WTC11 (cell line): ENCODE measurements at regions not wholly inside any gene's neighbourhood (a gene's known extent, or its start where the extent isn't known, plus 50 kb on each side); places are given as distances from the start of the nearest gene placed in this dataset.
"Not testable (repeated sequence)": the region's sequence is repeated elsewhere in the genome, so short reads cannot be mapped to it uniquely, and the experiment has no call there.

ENCODE experiments used
- ATAC-seq: fragments of 200-7000 bp; cut with Tn5 transposase; 2 replicates; pipeline ENCODE4 v1.10.0; 2021; ENCODE audit warnings: mild to moderate bottlenecking, moderate library complexity
- CTCF ChIA-PET: fragments of 300-600 bp; sonication (Branson Sonifier 250); formaldehyde crosslinking; loops from one replicate; lab custom pipeline; 2021; ENCODE audit warnings: antibody characterized with exemption; lab: Charles Lee
- POLR2A ChIA-PET: fragments of 350-600 bp; sonication (Branson Sonifier 250); formaldehyde crosslinking; loops from one replicate; lab custom pipeline; 2021; ENCODE audit warnings: antibody characterized with exemption; lab: Charles Lee
- DNase-seq: peaks from one replicate; pipeline ENCODE4 v3.0.0; 2021; ENCODE audit warnings: low spot score
- H3K27ac Mint-ChIP-seq: 2 replicates; pipeline ENCODE4 v1.8.0; 2021; ENCODE audit warnings: mixed read lengths
- H3K27me3 Mint-ChIP-seq: 2 replicates; pipeline ENCODE4 v1.8.0; 2021; ENCODE audit warnings: low read depth, mild to moderate bottlenecking, moderate library complexity, mixed read lengths
- H3K36me3 Mint-ChIP-seq: 2 replicates; pipeline ENCODE4 v1.8.0; 2021; ENCODE audit warnings: mixed read lengths
- H3K4me1 Mint-ChIP-seq: 2 replicates; pipeline ENCODE4 v1.8.0; 2022; ENCODE audit warnings: mixed read lengths
- H3K4me3 Mint-ChIP-seq: 2 replicates; pipeline ENCODE4 v1.8.0; 2021; ENCODE audit warnings: mild to moderate bottlenecking, moderate library complexity, mixed read lengths
- H3K9me3 Mint-ChIP-seq: 2 replicates; pipeline ENCODE4 v1.8.0; 2021; ENCODE audit warnings: mixed read lengths
- ATF6 ChIP-seq: sonication (generic); formaldehyde crosslinking; IDR thresholded peaks from 2 replicates; pipeline ENCODE4 v1.8.1; 2023; ENCODE audit warnings: mild to moderate bottlenecking, missing genetic modification reagents
- CREB1 ChIP-seq: sonication (generic); formaldehyde crosslinking; IDR thresholded peaks from 2 replicates; pipeline ENCODE4 v1.8.0; 2023; ENCODE audit warnings: mild to moderate bottlenecking, missing genetic modification reagents
- E2F5 ChIP-seq: sonication (generic); formaldehyde crosslinking; IDR thresholded peaks from 2 replicates; pipeline ENCODE4 v1.8.1; 2022; ENCODE audit warnings: mild to moderate bottlenecking, moderate library complexity, missing genetic modification reagents
- ERG ChIP-seq: fragments of 250-450 bp; sonication (Bioruptor Pico); IDR thresholded peaks from 2 replicates; pipeline ENCODE4 v1.8.0; 2021; ENCODE audit warnings: mild to moderate bottlenecking
- GTF2I ChIP-seq: fragments of 250-450 bp; sonication (Bioruptor Pico); conservative IDR thresholded peaks from 2 replicates; pipeline ENCODE4 v1.4.0; 2021; ENCODE audit warnings: mild to moderate bottlenecking
- KAT7 ChIP-seq: sonication (generic); formaldehyde crosslinking; IDR thresholded peaks from 2 replicates; pipeline ENCODE4 v1.8.1; 2023; ENCODE audit warnings: missing genetic modification reagents, mild to moderate bottlenecking, borderline replicate concordance
- MXD4 ChIP-seq: fragments of 250-450 bp; sonication (Bioruptor Pico); IDR thresholded peaks from 2 replicates; pipeline ENCODE4 v1.8.0; 2021; ENCODE audit warnings: mild to moderate bottlenecking, moderate library complexity, borderline replicate concordance
- NFE2L1 ChIP-seq: sonication (generic); formaldehyde crosslinking; IDR thresholded peaks from 2 replicates; pipeline ENCODE4 v1.8.1; 2023; ENCODE audit warnings: missing genetic modification reagents
- OVOL2 ChIP-seq: fragments of 250-450 bp; sonication (Bioruptor Pico); IDR thresholded peaks from 2 replicates; pipeline ENCODE4 v1.9.0; 2021; ENCODE audit warnings: mild to moderate bottlenecking, borderline replicate concordance
- RELA ChIP-seq: sonication (generic); formaldehyde crosslinking; IDR thresholded peaks from 2 replicates; pipeline ENCODE4 v1.8.1; 2022; ENCODE audit warnings: missing genetic modification reagents, mild to moderate bottlenecking, borderline replicate concordance
- SP1 ChIP-seq: sonication (generic); formaldehyde crosslinking; conservative IDR thresholded peaks from 2 replicates; pipeline ENCODE4 v1.8.1; 2022; ENCODE audit warnings: missing genetic modification reagents
- TEAD4 ChIP-seq: sonication (generic); formaldehyde crosslinking; IDR thresholded peaks from 2 replicates; pipeline ENCODE4 v1.8.0; 2022; ENCODE audit warnings: mild to moderate bottlenecking, missing genetic modification reagents
- ZBTB21 ChIP-seq: sonication (generic); formaldehyde crosslinking; IDR thresholded peaks from 2 replicates; pipeline ENCODE4 v1.8.1; 2023; ENCODE audit warnings: mild to moderate bottlenecking, missing genetic modification reagents, borderline replicate concordance
- ZNF138 ChIP-seq: sonication (generic); formaldehyde crosslinking; conservative IDR thresholded peaks from 2 replicates; pipeline ENCODE4 v1.8.1; 2022; ENCODE audit warnings: mild to moderate bottlenecking, moderate library complexity, missing genetic modification reagents
- ZNF232 ChIP-seq: sonication (generic); formaldehyde crosslinking; IDR thresholded peaks from 2 replicates; pipeline ENCODE4 v1.8.0; 2022; ENCODE audit warnings: mild to moderate bottlenecking, missing genetic modification reagents
- TF ChIP-seq, protein P1 (sequence below): fragments of 200-600 bp; IDR thresholded peaks from 2 replicates; pipeline ENCODE4 v1.8.0; 2022; ENCODE audit warnings: antibody characterized with exemption
- TF ChIP-seq, protein P2 (sequence below): sonication (generic); formaldehyde crosslinking; IDR thresholded peaks from 2 replicates; pipeline ENCODE4 v1.8.0; 2022; ENCODE audit warnings: mild to moderate bottlenecking, missing genetic modification reagents

DNA sequence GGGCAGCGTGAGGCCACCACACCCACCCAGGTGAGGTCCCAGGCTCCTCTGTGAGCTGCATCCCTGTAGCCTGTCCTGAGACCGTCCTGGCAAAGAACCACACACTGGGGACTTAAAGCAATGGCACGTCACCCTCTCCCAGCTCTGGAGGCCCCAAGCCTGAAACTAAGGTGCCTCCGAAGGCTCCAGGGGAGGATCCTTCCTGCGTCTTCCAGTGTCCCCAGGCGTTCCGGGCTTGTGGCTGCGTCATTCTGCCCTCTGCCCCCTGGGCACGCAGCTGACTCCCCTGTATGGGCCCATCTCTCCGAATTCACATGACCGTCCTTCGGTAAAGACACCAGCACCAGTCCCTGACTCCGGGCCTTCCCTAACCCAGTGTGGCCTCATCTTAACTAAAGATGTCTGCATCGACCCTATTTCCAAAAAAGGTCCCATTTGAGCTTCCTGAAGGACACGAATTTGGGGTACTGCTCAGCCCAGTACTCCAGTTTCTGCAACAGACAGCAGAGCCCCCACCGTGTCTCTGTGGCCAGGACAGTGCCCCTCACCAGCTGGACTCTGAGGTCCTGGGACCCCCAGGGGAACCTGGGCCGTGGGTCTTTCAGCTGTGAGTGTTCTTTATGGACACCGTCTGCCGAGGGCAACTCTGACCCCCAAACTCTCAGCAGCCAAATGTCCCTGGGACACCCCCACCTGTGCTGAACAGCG lies 75.2 kb upstream of the CTDP1 start:
- DNase-seq (no peak), ATAC-seq (no peak)
- H3K9me3 Mint-ChIP-seq, result no peaks in the 10 kb centered on the region
- CTCF ChIA-PET, result interaction anchor here (1.1 kb wide), 1 partner anchor 18 kb away, joined by 4 read pairs; no protein-coding TSS in a partner anchor
- H3K27me3 Mint-ChIP-seq, result peaks cover 2% of the 10 kb centered on the region; the same call in 1 of the 2 replicates
- peaks cover 11% of the 10 kb centered on the region for H3K4me1 Mint-ChIP-seq
- no peak for TF ChIP-seq CREB1 (CRISPR knock-in tag)
- TF ChIP-seq TEAD4 (CRISPR knock-in tag), result no peak
- TF ChIP-seq E2F5 (CRISPR knock-in tag), result no peak
- TF ChIP-seq SP1 (CRISPR knock-in tag), result no peak
- TF ChIP-seq, all 79 proteins: peak for 0
- H3K27ac Mint-ChIP-seq, result no peak overlapping the region
- H3K4me3 Mint-ChIP-seq, result no peak overlapping the region
- POLR2A ChIA-PET, result no interaction called here
- H3K36me3 Mint-ChIP-seq, result no peaks in the 10 kb centered on the region

GRCh38 chr18:79604913-79605880 lies 74.4 kb upstream of the CTDP1 start:
- DNase-seq (no peak), ATAC-seq (no peak)
- POLR2A ChIA-PET, result no interaction called here
- Mint-ChIP-seq H3K9me3 (no peaks in the 10 kb centered on the region), H3K27ac (peak overlapping the region; percentile 49; the same call in 1 of the 2 replicates), H3K27me3 (peaks cover 2% of the 10 kb centered on the region; the same call in 1 of the 2 replicates), H3K4me1 (peaks cover 11% of the 10 kb centered on the region), H3K36me3 (no peaks in the 10 kb centered on the region), H3K4me3 (no peak overlapping the region)
- CTCF ChIA-PET, result interaction anchor here (1.1 kb wide), 1 partner anchor 19 kb away, joined by 4 read pairs; no protein-coding TSS in a partner anchor
- TF ChIP-seq KAT7, result no peak
- TF ChIP-seq ERG (CRISPR knock-in tag), result no peak

GRCh38 chr18:79606071-79606470 lies 73.5 kb upstream of the CTDP1 start:
- ATAC-seq, H3K9me3 Mint-ChIP-seq, H3K36me3 Mint-ChIP-seq, H3K27ac Mint-ChIP-seq, DNase-seq, H3K4me3 Mint-ChIP-seq, H3K27me3 Mint-ChIP-seq, CTCF ChIA-PET, POLR2A ChIA-PET: not testable (repeated sequence)
- H3K4me1 Mint-ChIP-seq, result peaks cover 13% of the 10 kb centered on the region

DNA sequence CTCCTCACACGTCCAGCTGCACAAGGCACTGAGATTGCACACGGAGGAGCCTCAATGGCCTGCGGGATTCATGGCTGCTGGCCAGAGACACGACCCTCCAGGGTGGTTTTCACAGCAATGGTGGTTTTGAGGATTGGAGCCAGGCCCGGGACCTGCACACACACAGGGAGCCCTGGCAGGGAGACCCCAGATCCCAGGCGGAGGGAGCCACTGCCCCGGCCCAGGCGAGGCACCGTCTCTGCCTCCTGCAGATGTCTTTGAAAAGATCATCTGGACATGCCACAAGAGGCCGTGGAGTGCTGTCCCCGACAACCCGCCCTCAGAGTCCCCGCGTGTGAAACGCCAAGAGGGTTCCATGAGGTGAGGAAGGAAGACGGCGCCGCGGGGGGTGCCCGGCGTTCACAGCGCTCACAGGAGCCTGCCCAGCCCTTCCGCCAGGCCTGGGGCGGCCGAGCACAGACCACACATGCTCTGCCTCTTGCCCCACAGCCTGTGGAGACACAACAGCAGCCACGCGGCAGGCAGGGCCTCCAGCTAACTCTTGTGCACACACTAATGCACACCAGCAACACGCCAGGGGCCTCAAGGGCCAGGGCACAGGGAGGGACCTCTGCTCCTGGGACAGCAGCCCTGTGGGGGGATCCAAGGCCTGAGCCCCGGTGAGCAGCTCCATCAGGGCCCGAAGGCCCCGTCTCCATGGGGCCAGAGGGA lies 72.8 kb upstream of the CTDP1 start:
- peaks cover 2% of the 10 kb centered on the region; the same call in 1 of the 2 replicates for H3K27me3 Mint-ChIP-seq
- TF ChIP-seq RELA, result no peak
- TF ChIP-seq GTF2I (CRISPR knock-in tag), result no peak
- TF ChIP-seq MXD4 (CRISPR knock-in tag), result no peak
- no peak for TF ChIP-seq ZNF232 (CRISPR knock-in tag)
- no peak for TF ChIP-seq E2F5 (CRISPR knock-in tag)
- no peak for TF ChIP-seq NFE2L1 (CRISPR knock-in tag)
- TF ChIP-seq, protein P1, sequence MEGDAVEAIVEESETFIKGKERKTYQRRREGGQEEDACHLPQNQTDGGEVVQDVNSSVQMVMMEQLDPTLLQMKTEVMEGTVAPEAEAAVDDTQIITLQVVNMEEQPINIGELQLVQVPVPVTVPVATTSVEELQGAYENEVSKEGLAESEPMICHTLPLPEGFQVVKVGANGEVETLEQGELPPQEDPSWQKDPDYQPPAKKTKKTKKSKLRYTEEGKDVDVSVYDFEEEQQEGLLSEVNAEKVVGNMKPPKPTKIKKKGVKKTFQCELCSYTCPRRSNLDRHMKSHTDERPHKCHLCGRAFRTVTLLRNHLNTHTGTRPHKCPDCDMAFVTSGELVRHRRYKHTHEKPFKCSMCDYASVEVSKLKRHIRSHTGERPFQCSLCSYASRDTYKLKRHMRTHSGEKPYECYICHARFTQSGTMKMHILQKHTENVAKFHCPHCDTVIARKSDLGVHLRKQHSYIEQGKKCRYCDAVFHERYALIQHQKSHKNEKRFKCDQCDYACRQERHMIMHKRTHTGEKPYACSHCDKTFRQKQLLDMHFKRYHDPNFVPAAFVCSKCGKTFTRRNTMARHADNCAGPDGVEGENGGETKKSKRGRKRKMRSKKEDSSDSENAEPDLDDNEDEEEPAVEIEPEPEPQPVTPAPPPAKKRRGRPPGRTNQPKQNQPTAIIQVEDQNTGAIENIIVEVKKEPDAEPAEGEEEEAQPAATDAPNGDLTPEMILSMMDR, result no peak
- TF ChIP-seq ATF6 (CRISPR knock-in tag), result no peak
- no peak for TF ChIP-seq ZBTB21 (CRISPR knock-in tag)
- TF ChIP-seq, protein P2, sequence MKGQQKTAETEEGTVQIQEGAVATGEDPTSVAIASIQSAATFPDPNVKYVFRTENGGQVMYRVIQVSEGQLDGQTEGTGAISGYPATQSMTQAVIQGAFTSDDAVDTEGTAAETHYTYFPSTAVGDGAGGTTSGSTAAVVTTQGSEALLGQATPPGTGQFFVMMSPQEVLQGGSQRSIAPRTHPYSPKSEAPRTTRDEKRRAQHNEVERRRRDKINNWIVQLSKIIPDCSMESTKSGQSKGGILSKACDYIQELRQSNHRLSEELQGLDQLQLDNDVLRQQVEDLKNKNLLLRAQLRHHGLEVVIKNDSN (CRISPR knock-in tag), result no peak
- TF ChIP-seq ZNF138 (CRISPR knock-in tag), result no peak
- TF ChIP-seq OVOL2, result no peak

More for the DNA sequence above, 72.8 kb upstream of the CTDP1 start:
- Mint-ChIP-seq H3K9me3 (no peaks in the 10 kb centered on the region), H3K36me3 (no peaks in the 10 kb centered on the region), H3K27ac (no peak overlapping the region), H3K4me1 (peaks cover 10% of the 10 kb centered on the region), H3K4me3 (no peak overlapping the region)
- CTCF ChIA-PET, result no interaction called here
- POLR2A ChIA-PET, result no interaction called here
- ATAC-seq (no peak), DNase-seq (no peak)
